ENCODE measurements at regions not wholly inside any gene's neighbourhood (a gene's known extent, or its start where the extent isn't known, plus 50 kb on each side); places are given as distances from the start of the nearest gene placed in this dataset.

- no peak for DNase-seq (ENCODE audit: low read depth in 2 of 2)
Measured at GRCh38 chr10:33657913-33658312, 323.4 kb upstream of the NRP1 start.

- DNase-seq (ENCODE audit: low read depth in 2 of 2) = peak; percentile 75 to 82
Measured at GRCh38 chr10:33657154-33657908, 322.9 kb upstream of the NRP1 start.

GRCh38 chr10:33655921-33656320, 321.5 kb upstream of the NRP1 start:
- no peak for DNase-seq (ENCODE audit: low read depth in 2 of 2)

- DNase-seq (ENCODE audit: low read depth in 2 of 2) = peak in 1 of 2 donors; percentile 40
Measured at GRCh38 chr10:33655165-33655815, 320.8 kb upstream of the NRP1 start.

- DNase-seq (ENCODE audit: low read depth in 2 of 2) = peak in 1 of 2 donors; percentile 65
Measured at GRCh38 chr10:33653584-33654367, 319.3 kb upstream of the NRP1 start.

GRCh38 chr10:33652870-33653269, 318.4 kb upstream of the NRP1 start:
- DNase-seq (ENCODE audit: low read depth in 2 of 2) = no peak

GRCh38 chr10:33650131-33650530, 315.7 kb upstream of the NRP1 start:
- peak in 1 of 2 donors; percentile 27 for DNase-seq (ENCODE audit: low read depth in 2 of 2)

GRCh38 chr10:33643042-33643441, 308.6 kb upstream of the NRP1 start:
- DNase-seq (ENCODE audit: low read depth in 2 of 2) = no peak

- no peak for DNase-seq (ENCODE audit: low read depth in 2 of 2)
Measured at GRCh38 chr10:33638891-33639290, 304.4 kb upstream of the NRP1 start.

- no peak for DNase-seq (ENCODE audit: low read depth in 2 of 2)
Measured at GRCh38 chr10:33638374-33638773, 303.9 kb upstream of the NRP1 start.

GRCh38 chr10:33635967-33636515, 301.6 kb upstream of the NRP1 start:
- DNase-seq (ENCODE audit: low read depth in 2 of 2) = no peak

- no peak for DNase-seq (ENCODE audit: low read depth in 2 of 2)
Measured at GRCh38 chr10:33632432-33632831, 298.0 kb upstream of the NRP1 start.

- DNase-seq (ENCODE audit: low read depth in 2 of 2) = no peak
Measured at GRCh38 chr10:33631991-33632390, 297.5 kb upstream of the NRP1 start.

- DNase-seq (ENCODE audit: low read depth in 2 of 2) = no peak
Measured at GRCh38 chr10:33630761-33631160, 296.3 kb upstream of the NRP1 start.

- no peak for DNase-seq (ENCODE audit: low read depth in 2 of 2)
Measured at GRCh38 chr10:33627611-33628010, 293.1 kb upstream of the NRP1 start.

GRCh38 chr10:33626798-33627466, 292.5 kb upstream of the NRP1 start:
- no peak for DNase-seq (ENCODE audit: low read depth in 2 of 2)

- DNase-seq (ENCODE audit: low read depth in 2 of 2) = no peak
Measured at GRCh38 chr10:33623669-33624068, 289.2 kb upstream of the NRP1 start.

- DNase-seq (ENCODE audit: low read depth in 2 of 2) = no peak
Measured at GRCh38 chr10:33621101-33621500, 286.6 kb upstream of the NRP1 start.

- DNase-seq (ENCODE audit: low read depth in 2 of 2) = no peak
Measured at GRCh38 chr10:33618196-33618595, 283.7 kb upstream of the NRP1 start.

- no peak for DNase-seq (ENCODE audit: low read depth in 2 of 2)
Measured at GRCh38 chr10:33617381-33618080, 283.1 kb upstream of the NRP1 start.

GRCh38 chr10:33616956-33617355, 282.5 kb upstream of the NRP1 start:
- DNase-seq (ENCODE audit: low read depth in 2 of 2) = no peak
